SW 1271 (cell line): ENCODE measurements at regions not wholly inside any gene's neighbourhood (a gene's known extent, or its start where the extent isn't known, plus 50 kb on each side); places are given as distances from the start of the nearest gene placed in this dataset.

ENCODE experiments used
- DNase-seq, 2 experiments: peaks; one replicate each; lab custom pipeline; 2025; lab: John Stamatoyannopoulos, UW

GRCh38 chr10:25113191-25114035, 61.4 kb upstream of the GPR158 start:
- DNase-seq: peak; percentile 9 to 53

- no peak for DNase-seq
Observed at GRCh38 chr10:25114036-25114411, 60.8 kb upstream of the GPR158 start.

- no peak for DNase-seq
Observed at GRCh38 chr10:25117757-25118156, 57.0 kb upstream of the GPR158 start.

GRCh38 chr10:25120188-25120587, 54.6 kb upstream of the GPR158 start:
- no peak for DNase-seq
